WTC11 (cell line): ENCODE measurements at regions not wholly inside any gene's neighbourhood (a gene's known extent, or its start where the extent isn't known, plus 50 kb on each side); places are given as distances from the start of the nearest gene placed in this dataset.
"Not testable (repeated sequence)": the region's sequence is repeated elsewhere in the genome, so short reads cannot be mapped to it uniquely, and the experiment has no call there.

Experiments
- ATAC-seq: fragments of 200-7000 bp; cut with Tn5 transposase; 2 replicates; pipeline ENCODE4 v1.10.0; 2021; ENCODE audit warnings: mild to moderate bottlenecking, moderate library complexity
- CTCF ChIA-PET: fragments of 300-600 bp; sonication (Branson Sonifier 250); formaldehyde crosslinking; loops from one replicate; lab custom pipeline; 2021; ENCODE audit warnings: antibody characterized with exemption; lab: Charles Lee
- POLR2A ChIA-PET: fragments of 350-600 bp; sonication (Branson Sonifier 250); formaldehyde crosslinking; loops from one replicate; lab custom pipeline; 2021; ENCODE audit warnings: antibody characterized with exemption; lab: Charles Lee
- DNase-seq: peaks from one replicate; pipeline ENCODE4 v3.0.0; 2021; ENCODE audit warnings: low spot score
- H3K27ac Mint-ChIP-seq: 2 replicates; pipeline ENCODE4 v1.8.0; 2021; ENCODE audit warnings: mixed read lengths
- H3K27me3 Mint-ChIP-seq: 2 replicates; pipeline ENCODE4 v1.8.0; 2021; ENCODE audit warnings: low read depth, mild to moderate bottlenecking, moderate library complexity, mixed read lengths
- H3K36me3 Mint-ChIP-seq: 2 replicates; pipeline ENCODE4 v1.8.0; 2021; ENCODE audit warnings: mixed read lengths
- H3K4me1 Mint-ChIP-seq: 2 replicates; pipeline ENCODE4 v1.8.0; 2022; ENCODE audit warnings: mixed read lengths
- H3K4me3 Mint-ChIP-seq: 2 replicates; pipeline ENCODE4 v1.8.0; 2021; ENCODE audit warnings: mild to moderate bottlenecking, moderate library complexity, mixed read lengths
- H3K9me3 Mint-ChIP-seq: 2 replicates; pipeline ENCODE4 v1.8.0; 2021; ENCODE audit warnings: mixed read lengths
- AR ChIP-seq: fragments of 250-450 bp; sonication (Bioruptor Pico); IDR thresholded peaks from 2 replicates; pipeline ENCODE4 v1.9.0; 2021; ENCODE audit warnings: mild to moderate bottlenecking
- ATF1 ChIP-seq: sonication (generic); formaldehyde crosslinking; IDR thresholded peaks from 2 replicates; pipeline ENCODE4 v1.8.1; 2023; ENCODE audit warnings: mild to moderate bottlenecking, moderate library complexity, missing genetic modification reagents
- ATF3 ChIP-seq: sonication (generic); formaldehyde crosslinking; conservative IDR thresholded peaks from 2 replicates; pipeline ENCODE4 v1.8.1; 2022; ENCODE audit warnings: mild to moderate bottlenecking, missing genetic modification reagents
- CREB1 ChIP-seq: sonication (generic); formaldehyde crosslinking; IDR thresholded peaks from 2 replicates; pipeline ENCODE4 v1.8.0; 2023; ENCODE audit warnings: mild to moderate bottlenecking, missing genetic modification reagents
- E2F1 ChIP-seq: sonication (generic); formaldehyde crosslinking; IDR thresholded peaks from 2 replicates; pipeline ENCODE4 v1.8.0; 2022; ENCODE audit warnings: mild to moderate bottlenecking, missing genetic modification reagents
- ESRRA ChIP-seq: sonication (generic); formaldehyde crosslinking; IDR thresholded peaks from 2 replicates; pipeline ENCODE4 v1.8.1; 2022; ENCODE audit warnings: mild to moderate bottlenecking, missing genetic modification reagents, borderline replicate concordance
- FOXJ3 ChIP-seq: sonication (generic); formaldehyde crosslinking; IDR thresholded peaks from 2 replicates; pipeline ENCODE4 v1.9.0; 2021; ENCODE audit warnings: missing genetic modification reagents, mild to moderate bottlenecking, borderline replicate concordance
- FOXP1 ChIP-seq: sonication (generic); formaldehyde crosslinking; IDR thresholded peaks from 2 replicates; pipeline ENCODE4 v1.8.0; 2022; ENCODE audit warnings: missing genetic modification reagents, mild to moderate bottlenecking, moderate library complexity, borderline replicate concordance
- IRF2 ChIP-seq: sonication (generic); formaldehyde crosslinking; IDR thresholded peaks from 2 replicates; pipeline ENCODE4 v1.8.0; 2022; ENCODE audit warnings: low read depth, missing genetic modification reagents, borderline replicate concordance
- JAZF1 ChIP-seq: fragments of 250-450 bp; sonication (Bioruptor Pico); IDR thresholded peaks from 2 replicates; pipeline ENCODE4 v1.9.0; 2021; ENCODE audit warnings: moderate library complexity, mild to moderate bottlenecking, inconsistent platforms
- MLX ChIP-seq: sonication (generic); formaldehyde crosslinking; IDR thresholded peaks from 2 replicates; pipeline ENCODE4 v1.8.1; 2023; ENCODE audit warnings: mild to moderate bottlenecking, missing genetic modification reagents, moderate library complexity
- MXD4 ChIP-seq: fragments of 250-450 bp; sonication (Bioruptor Pico); IDR thresholded peaks from 2 replicates; pipeline ENCODE4 v1.8.0; 2021; ENCODE audit warnings: mild to moderate bottlenecking, moderate library complexity, borderline replicate concordance
- NFE2L1 ChIP-seq: sonication (generic); formaldehyde crosslinking; IDR thresholded peaks from 2 replicates; pipeline ENCODE4 v1.8.1; 2023; ENCODE audit warnings: missing genetic modification reagents
- NR1H2 ChIP-seq: sonication (generic); formaldehyde crosslinking; IDR thresholded peaks from 2 replicates; pipeline ENCODE4 v1.9.0; 2021; ENCODE audit warnings: mild to moderate bottlenecking, moderate library complexity, missing genetic modification reagents
- SOX15 ChIP-seq: fragments of 250-450 bp; sonication (Bioruptor Pico); IDR thresholded peaks from 2 replicates; pipeline ENCODE4 v1.9.0; 2021; ENCODE audit warnings: mild to moderate bottlenecking
- SP1 ChIP-seq: sonication (generic); formaldehyde crosslinking; conservative IDR thresholded peaks from 2 replicates; pipeline ENCODE4 v1.8.1; 2022; ENCODE audit warnings: missing genetic modification reagents
- USF1 ChIP-seq: sonication (generic); formaldehyde crosslinking; IDR thresholded peaks from 2 replicates; pipeline ENCODE4 v1.8.0; 2022; ENCODE audit warnings: mild to moderate bottlenecking, missing genetic modification reagents
- ZNF138 ChIP-seq: sonication (generic); formaldehyde crosslinking; conservative IDR thresholded peaks from 2 replicates; pipeline ENCODE4 v1.8.1; 2022; ENCODE audit warnings: mild to moderate bottlenecking, moderate library complexity, missing genetic modification reagents
- ZNF232 ChIP-seq: sonication (generic); formaldehyde crosslinking; IDR thresholded peaks from 2 replicates; pipeline ENCODE4 v1.8.0; 2022; ENCODE audit warnings: mild to moderate bottlenecking, missing genetic modification reagents
- ZNF263 ChIP-seq: sonication (generic); formaldehyde crosslinking; IDR thresholded peaks from 2 replicates; pipeline ENCODE4 v1.8.1; 2022; ENCODE audit warnings: low read depth, mild to moderate bottlenecking, moderate library complexity, missing genetic modification reagents
- ZNF423 ChIP-seq: fragments of 250-450 bp; sonication (Bioruptor Pico); IDR thresholded peaks from 2 replicates; pipeline ENCODE4 v2.1.2; 2022; ENCODE audit warnings: mild to moderate bottlenecking, moderate library complexity
- ZNF671 ChIP-seq: fragments of 250-450 bp; sonication (Bioruptor Pico); IDR thresholded peaks from 2 replicates; pipeline ENCODE4 v1.8.0; 2021; ENCODE audit warnings: mild to moderate bottlenecking

GRCh38 chr4:3377557-3377956 is 64.2 kb upstream of the HGFAC start:
- peaks cover 8% of the 10 kb centered on the region for H3K27me3 Mint-ChIP-seq
- H3K36me3 Mint-ChIP-seq: peaks cover 42% of the 10 kb centered on the region
- H3K4me1 Mint-ChIP-seq: peaks cover 4% of the 10 kb centered on the region
- no peak for DNase-seq
- H3K9me3 Mint-ChIP-seq: peaks cover 39% of the 10 kb centered on the region
- TF ChIP-seq ZNF138 (no peak), IRF2 (no peak), ZNF423 (CRISPR knock-in tag) (no peak), SP1 (CRISPR knock-in tag) (no peak), FOXP1 (no peak), E2F1 (CRISPR knock-in tag) (no peak)
- CTCF ChIA-PET: no interaction called here
- POLR2A ChIA-PET: interaction anchor here (0.6 kb wide), 1 partner anchor 119 kb away, joined by 4 read pairs; no protein-coding TSS in a partner anchor
- no peak overlapping the region for H3K4me3 Mint-ChIP-seq
- H3K27ac Mint-ChIP-seq: no peak overlapping the region
- no peak for ATAC-seq

GRCh38 chr4:3380336-3380735 is 61.4 kb upstream of the HGFAC start:
- H3K27me3 Mint-ChIP-seq, H3K4me3 Mint-ChIP-seq, H3K4me1 Mint-ChIP-seq, POLR2A ChIA-PET, CTCF ChIA-PET, H3K27ac Mint-ChIP-seq, ATAC-seq, DNase-seq: not testable (repeated sequence)
- H3K36me3 Mint-ChIP-seq: peaks cover 42% of the 10 kb centered on the region
- peaks cover 39% of the 10 kb centered on the region for H3K9me3 Mint-ChIP-seq

- H3K9me3 Mint-ChIP-seq: peaks cover 39% of the 10 kb centered on the region
- peaks cover 42% of the 10 kb centered on the region for H3K36me3 Mint-ChIP-seq
- H3K27me3 Mint-ChIP-seq, H3K4me3 Mint-ChIP-seq, ATAC-seq, POLR2A ChIA-PET, DNase-seq, H3K27ac Mint-ChIP-seq, CTCF ChIA-PET: not testable (repeated sequence)
- H3K4me1 Mint-ChIP-seq: peaks cover 14% of the 10 kb centered on the region
Observed at GRCh38 chr4:3381208-3381607, 60.6 kb upstream of the HGFAC start.

GRCh38 chr4:3382251-3382650 is 59.5 kb upstream of the HGFAC start:
- H3K9me3 Mint-ChIP-seq: peaks cover 39% of the 10 kb centered on the region
- no peak for TF ChIP-seq ZNF232
- no peak for TF ChIP-seq CREB1 (CRISPR knock-in tag)
- no peak for TF ChIP-seq MXD4 (CRISPR knock-in tag)
- no peak for TF ChIP-seq FOXJ3
- no peak for TF ChIP-seq SOX15 (CRISPR knock-in tag)
- no peak for TF ChIP-seq ATF3 (CRISPR knock-in tag)
- TF ChIP-seq ESRRA (CRISPR knock-in tag): no peak
- TF ChIP-seq USF1 (CRISPR knock-in tag): no peak
- TF ChIP-seq NR1H2 (CRISPR knock-in tag): no peak
- no peak for TF ChIP-seq ZNF263
- TF ChIP-seq ZNF671 (CRISPR knock-in tag): no peak
- TF ChIP-seq, all 79 proteins: peak for 0
- ATAC-seq (no peak), DNase-seq (no peak)
- no peak overlapping the region for H3K4me3 Mint-ChIP-seq
- peaks cover 23% of the 10 kb centered on the region for H3K4me1 Mint-ChIP-seq
- POLR2A ChIA-PET: no interaction called here
- peaks cover 8% of the 10 kb centered on the region for H3K27me3 Mint-ChIP-seq
- CTCF ChIA-PET: no interaction called here
- H3K36me3 Mint-ChIP-seq: peaks cover 42% of the 10 kb centered on the region
- H3K27ac Mint-ChIP-seq: no peak overlapping the region

GRCh38 chr4:3384391-3384770 is 57.4 kb upstream of the HGFAC start:
- Mint-ChIP-seq H3K4me3 (no peak overlapping the region), H3K27me3 (peaks cover 8% of the 10 kb centered on the region), H3K36me3 (peaks cover 24% of the 10 kb centered on the region), H3K9me3 (peaks cover 24% of the 10 kb centered on the region), H3K27ac (no peak overlapping the region), H3K4me1 (peaks cover 42% of the 10 kb centered on the region)
- POLR2A ChIA-PET: no interaction called here
- no peak for ATAC-seq
- CTCF ChIA-PET: interaction anchor here (1.2 kb wide), 1 partner anchor 50 kb away, joined by 3 read pairs; no protein-coding TSS in a partner anchor
- DNase-seq: no peak
- TF ChIP-seq JAZF1 (CRISPR knock-in tag) (no peak), NFE2L1 (CRISPR knock-in tag) (no peak), MXD4 (CRISPR knock-in tag) (no peak), AR (CRISPR knock-in tag) (no peak), ESRRA (CRISPR knock-in tag) (no peak), MLX (no peak), ATF1 (CRISPR knock-in tag) (no peak)
